ENCODE measurements at regions not wholly inside any gene's neighbourhood (a gene's known extent, or its start where the extent isn't known, plus 50 kb on each side); places are given as distances from the start of the nearest gene placed in this dataset.

DNA sequence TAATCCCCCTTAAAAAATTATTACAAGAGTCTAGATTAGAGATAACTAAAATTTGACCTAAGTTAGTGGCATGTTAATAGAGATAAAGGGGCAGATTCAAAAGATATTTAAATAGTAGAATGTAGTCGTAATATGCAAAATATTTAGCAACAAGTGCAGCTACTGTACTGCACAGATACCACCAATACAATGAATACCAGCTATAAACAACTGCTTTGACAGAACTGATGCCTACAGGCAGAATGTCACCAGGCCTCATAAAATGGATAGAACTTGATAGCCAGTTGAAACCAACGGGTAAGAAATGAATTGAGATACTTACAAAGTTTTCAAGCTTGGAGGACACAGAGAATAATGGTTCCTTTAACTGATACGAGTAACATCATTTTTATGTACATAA, 249.3 kb upstream of the VEPH1 start:
- no peak overlapping the region for H3K9ac ChIP-seq (ENCODE audit: control insufficient read depth, extremely low read depth, insufficient read depth, low read length)
- H3K4me1 ChIP-seq (ENCODE audit: control insufficient read depth, extremely low read depth, insufficient read depth, low read length), result no peaks in the 10 kb centered on the region
- dilution Hi-C loops (cut with MboI; ENCODE audit: extremely low pct_ligation_motif_present, low sequenced_read_pairs), result no loop called here
- no peak overlapping the region for H3K27ac ChIP-seq (ENCODE audit: control insufficient read depth, insufficient read depth, low read length)
- H3K9me3 ChIP-seq (ENCODE audit: control insufficient read depth, low read depth, low read length), result no peaks in the 10 kb centered on the region
- H3K4me2 ChIP-seq (ENCODE audit: control insufficient read depth, extremely low read depth, insufficient read depth, low read depth, low read length), result no peak overlapping the region
- no peaks in the 10 kb centered on the region for H3K9me1 ChIP-seq (ENCODE audit: control insufficient read depth, extremely low read depth, insufficient read depth, low read length)
- TF ChIP-seq, protein P1, sequence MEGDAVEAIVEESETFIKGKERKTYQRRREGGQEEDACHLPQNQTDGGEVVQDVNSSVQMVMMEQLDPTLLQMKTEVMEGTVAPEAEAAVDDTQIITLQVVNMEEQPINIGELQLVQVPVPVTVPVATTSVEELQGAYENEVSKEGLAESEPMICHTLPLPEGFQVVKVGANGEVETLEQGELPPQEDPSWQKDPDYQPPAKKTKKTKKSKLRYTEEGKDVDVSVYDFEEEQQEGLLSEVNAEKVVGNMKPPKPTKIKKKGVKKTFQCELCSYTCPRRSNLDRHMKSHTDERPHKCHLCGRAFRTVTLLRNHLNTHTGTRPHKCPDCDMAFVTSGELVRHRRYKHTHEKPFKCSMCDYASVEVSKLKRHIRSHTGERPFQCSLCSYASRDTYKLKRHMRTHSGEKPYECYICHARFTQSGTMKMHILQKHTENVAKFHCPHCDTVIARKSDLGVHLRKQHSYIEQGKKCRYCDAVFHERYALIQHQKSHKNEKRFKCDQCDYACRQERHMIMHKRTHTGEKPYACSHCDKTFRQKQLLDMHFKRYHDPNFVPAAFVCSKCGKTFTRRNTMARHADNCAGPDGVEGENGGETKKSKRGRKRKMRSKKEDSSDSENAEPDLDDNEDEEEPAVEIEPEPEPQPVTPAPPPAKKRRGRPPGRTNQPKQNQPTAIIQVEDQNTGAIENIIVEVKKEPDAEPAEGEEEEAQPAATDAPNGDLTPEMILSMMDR (optimal IDR thresholded peaks at IDR 0.05 in 1 of 3, IDR thresholded peaks at IDR 0.05 in 1 of 3, conservative IDR thresholded peaks at IDR 0.05 in 1 of 3; ENCODE audit: extremely low read depth in 1 of 3, insufficient read depth in 2 of 3, low read length in 3 of 3), result no peak
- TF ChIP-seq EZH2 (IDR thresholded peaks at IDR 0.05; ENCODE audit: low read length), result no peak
- H4K20me1 ChIP-seq (ENCODE audit: control insufficient read depth, extremely low read depth, insufficient read depth, low read length), result no peaks in the 10 kb centered on the region
- H2AFZ ChIP-seq (ENCODE audit: control insufficient read depth, low read length), result no peak overlapping the region
- no peaks in the 10 kb centered on the region for H3K79me2 ChIP-seq (ENCODE audit: control insufficient read depth, insufficient read depth, low read length)
- no peak for FAIRE-seq
- H3K36me3 ChIP-seq (ENCODE audit: control insufficient read depth in 2 of 2, extremely low read depth in 1 of 2, insufficient read depth in 2 of 2, low read length in 2 of 2), result no peaks in the 10 kb centered on the region
- no peak for DNase-seq (ENCODE audit: low read depth, low spot score)
- H3K27me3 ChIP-seq (ENCODE audit: control insufficient read depth, extremely low read depth, insufficient read depth, low read length), result no peaks in the 10 kb centered on the region
- no peak overlapping the region for H3K4me3 ChIP-seq (ENCODE audit: control insufficient read depth in 2 of 3, extremely low read depth in 1 of 3, insufficient read depth in 2 of 3, low read depth in 1 of 3, low read length in 3 of 3)

DNA sequence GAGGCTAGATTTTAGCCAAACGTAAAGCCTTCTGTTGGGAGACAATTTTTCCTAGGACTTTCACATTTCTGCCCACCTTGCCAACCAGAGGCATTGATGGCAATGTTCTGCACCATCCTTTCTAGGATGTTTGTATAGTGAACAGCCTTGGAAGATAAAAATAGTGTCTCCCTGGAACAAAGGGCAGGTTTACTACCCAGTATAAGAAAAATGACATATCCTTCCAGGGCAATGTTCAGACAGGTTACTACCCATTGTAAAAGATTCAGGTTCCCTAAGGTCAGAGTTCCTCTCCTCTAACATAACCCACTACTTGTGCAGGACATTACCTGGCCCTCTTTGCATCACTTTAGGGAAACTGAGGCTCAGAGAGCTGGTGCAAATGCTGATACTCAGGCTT, 248.2 kb upstream of the VEPH1 start:
- Histone ChIP-seq H3K4me1 (ENCODE audit: control insufficient read depth, extremely low read depth, insufficient read depth, low read length) (no peaks in the 10 kb centered on the region), H3K79me2 (ENCODE audit: control insufficient read depth, insufficient read depth, low read length) (no peaks in the 10 kb centered on the region), H3K36me3 (ENCODE audit: control insufficient read depth in 2 of 2, extremely low read depth in 1 of 2, insufficient read depth in 2 of 2, low read length in 2 of 2) (no peaks in the 10 kb centered on the region), H3K27ac (ENCODE audit: control insufficient read depth, insufficient read depth, low read length) (no peak overlapping the region), H4K20me1 (ENCODE audit: control insufficient read depth, extremely low read depth, insufficient read depth, low read length) (no peaks in the 10 kb centered on the region), H3K9me1 (ENCODE audit: control insufficient read depth, extremely low read depth, insufficient read depth, low read length) (no peaks in the 10 kb centered on the region), H3K4me3 (ENCODE audit: control insufficient read depth in 2 of 3, extremely low read depth in 1 of 3, insufficient read depth in 2 of 3, low read depth in 1 of 3, low read length in 3 of 3) (no peak overlapping the region), H2AFZ (ENCODE audit: control insufficient read depth, low read length) (no peak overlapping the region), H3K27me3 (ENCODE audit: control insufficient read depth, extremely low read depth, insufficient read depth, low read length) (no peaks in the 10 kb centered on the region), H3K9ac (ENCODE audit: control insufficient read depth, extremely low read depth, insufficient read depth, low read length) (no peak overlapping the region), H3K9me3 (ENCODE audit: control insufficient read depth, low read depth, low read length) (no peaks in the 10 kb centered on the region), H3K4me2 (ENCODE audit: control insufficient read depth, extremely low read depth, insufficient read depth, low read depth, low read length) (no peak overlapping the region)
- FAIRE-seq (no peak), DNase-seq (ENCODE audit: low read depth, low spot score) (no peak)
- dilution Hi-C loops (cut with MboI; ENCODE audit: extremely low pct_ligation_motif_present, low sequenced_read_pairs), result no loop called here
- TF ChIP-seq, protein P1 (optimal IDR thresholded peaks at IDR 0.05 in 1 of 3, IDR thresholded peaks at IDR 0.05 in 1 of 3, conservative IDR thresholded peaks at IDR 0.05 in 1 of 3; ENCODE audit: extremely low read depth in 1 of 3, insufficient read depth in 2 of 3, low read length in 3 of 3), result no peak
